ENCODE measurements at regions not wholly inside any gene's neighbourhood (a gene's known extent, or its start where the extent isn't known, plus 50 kb on each side); places are given as distances from the start of the nearest gene placed in this dataset.
A peak's percentile ranks its signal among the peaks of the same experiment; 100 is the strongest.

GRCh38 chr12:127579446-127579845 lies 687.5 kb upstream of the TMEM132C start:
- Histone ChIP-seq H3K4me2 (ENCODE audit: insufficient read depth, low read length) (no peak overlapping the region), H3K27ac (ENCODE audit: low read depth, low read length) (no peak overlapping the region), H3K79me2 (ENCODE audit: insufficient read depth, low read length) (no peaks in the 10 kb centered on the region), H3K4me3 (ENCODE audit: insufficient read depth, low read length) (no peak overlapping the region), H2AFZ (ENCODE audit: low read length) (no peak overlapping the region), H3K36me3 (ENCODE audit: insufficient read depth, low read length) (no peaks in the 10 kb centered on the region), H3K27me3 (ENCODE audit: insufficient read depth, low read length) (peaks cover 3% of the 10 kb centered on the region), H4K20me1 (ENCODE audit: insufficient read depth, low read length) (no peaks in the 10 kb centered on the region), H3K9me3 (ENCODE audit: low read depth, low read length) (no peaks in the 10 kb centered on the region), H3K4me1 (ENCODE audit: insufficient read depth, low read length) (peaks cover 12% of the 10 kb centered on the region)
- DNase-seq (ENCODE audit: insufficient read length, low spot score, missing footprints), result no peak
- TF ChIP-seq, protein P1, sequence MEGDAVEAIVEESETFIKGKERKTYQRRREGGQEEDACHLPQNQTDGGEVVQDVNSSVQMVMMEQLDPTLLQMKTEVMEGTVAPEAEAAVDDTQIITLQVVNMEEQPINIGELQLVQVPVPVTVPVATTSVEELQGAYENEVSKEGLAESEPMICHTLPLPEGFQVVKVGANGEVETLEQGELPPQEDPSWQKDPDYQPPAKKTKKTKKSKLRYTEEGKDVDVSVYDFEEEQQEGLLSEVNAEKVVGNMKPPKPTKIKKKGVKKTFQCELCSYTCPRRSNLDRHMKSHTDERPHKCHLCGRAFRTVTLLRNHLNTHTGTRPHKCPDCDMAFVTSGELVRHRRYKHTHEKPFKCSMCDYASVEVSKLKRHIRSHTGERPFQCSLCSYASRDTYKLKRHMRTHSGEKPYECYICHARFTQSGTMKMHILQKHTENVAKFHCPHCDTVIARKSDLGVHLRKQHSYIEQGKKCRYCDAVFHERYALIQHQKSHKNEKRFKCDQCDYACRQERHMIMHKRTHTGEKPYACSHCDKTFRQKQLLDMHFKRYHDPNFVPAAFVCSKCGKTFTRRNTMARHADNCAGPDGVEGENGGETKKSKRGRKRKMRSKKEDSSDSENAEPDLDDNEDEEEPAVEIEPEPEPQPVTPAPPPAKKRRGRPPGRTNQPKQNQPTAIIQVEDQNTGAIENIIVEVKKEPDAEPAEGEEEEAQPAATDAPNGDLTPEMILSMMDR (IDR thresholded peaks at IDR 0.05; ENCODE audit: extremely low read depth, low read depth, low read length), result no peak

DNA sequence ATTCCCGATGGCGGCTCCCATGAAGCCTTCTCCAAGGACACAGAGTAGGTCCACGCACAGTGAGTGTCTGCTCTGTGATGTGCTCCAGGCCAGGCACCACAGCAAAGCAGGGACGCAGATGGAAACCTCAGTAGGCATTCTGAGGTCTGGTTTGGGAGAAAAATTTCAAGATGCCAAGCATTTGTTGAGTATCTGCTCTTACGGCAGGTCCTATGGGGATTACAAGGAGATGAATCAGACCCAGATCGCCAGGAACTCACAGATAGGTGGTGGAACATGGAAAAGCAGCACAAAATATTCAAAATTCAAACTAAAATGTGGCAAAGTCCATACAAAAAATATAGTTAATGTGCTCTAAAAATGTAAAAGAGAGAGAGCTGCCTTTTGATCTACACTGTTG lies 684.9 kb upstream of the TMEM132C start:
- Histone ChIP-seq H3K4me3 (ENCODE audit: insufficient read depth, low read length) (no peak overlapping the region), H3K36me3 (ENCODE audit: insufficient read depth, low read length) (no peaks in the 10 kb centered on the region), H3K9me3 (ENCODE audit: low read depth, low read length) (no peaks in the 10 kb centered on the region), H3K4me1 (ENCODE audit: insufficient read depth, low read length) (peaks cover 12% of the 10 kb centered on the region), H3K27ac (ENCODE audit: low read depth, low read length) (no peak overlapping the region), H3K4me2 (ENCODE audit: insufficient read depth, low read length) (no peak overlapping the region), H2AFZ (ENCODE audit: low read length) (no peak overlapping the region), H3K27me3 (ENCODE audit: insufficient read depth, low read length) (no peaks in the 10 kb centered on the region), H4K20me1 (ENCODE audit: insufficient read depth, low read length) (no peaks in the 10 kb centered on the region), H3K79me2 (ENCODE audit: insufficient read depth, low read length) (no peaks in the 10 kb centered on the region)
- TF ChIP-seq, protein P1 (IDR thresholded peaks at IDR 0.05; ENCODE audit: extremely low read depth, low read depth, low read length), result no peak
- peak; percentile 53 for DNase-seq (ENCODE audit: insufficient read length, low spot score, missing footprints)

- Histone ChIP-seq H2AFZ (ENCODE audit: low read length) (no peak overlapping the region), H3K79me2 (ENCODE audit: insufficient read depth, low read length) (no peaks in the 10 kb centered on the region), H3K36me3 (ENCODE audit: insufficient read depth, low read length) (no peaks in the 10 kb centered on the region), H4K20me1 (ENCODE audit: insufficient read depth, low read length) (no peaks in the 10 kb centered on the region), H3K4me3 (ENCODE audit: insufficient read depth, low read length) (no peak overlapping the region), H3K4me2 (ENCODE audit: insufficient read depth, low read length) (no peak overlapping the region), H3K27ac (ENCODE audit: low read depth, low read length) (no peak overlapping the region), H3K9me3 (ENCODE audit: low read depth, low read length) (no peaks in the 10 kb centered on the region), H3K4me1 (ENCODE audit: insufficient read depth, low read length) (peaks cover 17% of the 10 kb centered on the region), H3K27me3 (ENCODE audit: insufficient read depth, low read length) (no peaks in the 10 kb centered on the region)
- TF ChIP-seq, protein P1 (IDR thresholded peaks at IDR 0.05; ENCODE audit: extremely low read depth, low read depth, low read length), result no peak
- no peak for DNase-seq (ENCODE audit: insufficient read length, low spot score, missing footprints)
Observed at GRCh38 chr12:127583041-127583440, 683.9 kb upstream of the TMEM132C start.

- Histone ChIP-seq H3K27ac (ENCODE audit: low read depth, low read length) (peak overlapping the region; percentile 78), H3K4me3 (ENCODE audit: insufficient read depth, low read length) (peak overlapping the region; percentile 14), H4K20me1 (ENCODE audit: insufficient read depth, low read length) (no peaks in the 10 kb centered on the region), H3K9me3 (ENCODE audit: low read depth, low read length) (no peaks in the 10 kb centered on the region), H3K36me3 (ENCODE audit: insufficient read depth, low read length) (no peaks in the 10 kb centered on the region), H3K79me2 (ENCODE audit: insufficient read depth, low read length) (no peaks in the 10 kb centered on the region), H2AFZ (ENCODE audit: low read length) (peak overlapping the region; percentile 28), H3K27me3 (ENCODE audit: insufficient read depth, low read length) (no peaks in the 10 kb centered on the region), H3K4me1 (ENCODE audit: insufficient read depth, low read length) (peaks cover 20% of the 10 kb centered on the region), H3K4me2 (ENCODE audit: insufficient read depth, low read length) (peak overlapping the region; percentile 54)
- DNase-seq (ENCODE audit: insufficient read length, low spot score, missing footprints), result peak; percentile 93
- TF ChIP-seq, protein P1 (IDR thresholded peaks at IDR 0.05; ENCODE audit: extremely low read depth, low read depth, low read length), result no peak
Observed at GRCh38 chr12:127588249-127588648, 678.7 kb upstream of the TMEM132C start.
